ENCODE measurements at regions not wholly inside any gene's neighbourhood (a gene's known extent, or its start where the extent isn't known, plus 50 kb on each side); places are given as distances from the start of the nearest gene placed in this dataset.

- no peak overlapping the region for H3K9ac ChIP-seq (ENCODE audit: low read depth, low read length)
- peaks cover 7% of the 10 kb centered on the region for H3K4me1 ChIP-seq (ENCODE audit: insufficient read depth, low read length)
- no peaks in the 10 kb centered on the region for H3K36me3 ChIP-seq (ENCODE audit: insufficient read depth, low read length)
- no peaks in the 10 kb centered on the region for H3K9me3 ChIP-seq (ENCODE audit: control insufficient read depth, insufficient read depth, low read length)
Measured at GRCh38 chr1:165057956-165058355, 298.6 kb downstream of the LMX1A start.

- Histone ChIP-seq H3K9ac (ENCODE audit: low read depth, low read length) (no peak overlapping the region), H3K9me3 (ENCODE audit: control insufficient read depth, insufficient read depth, low read length) (no peaks in the 10 kb centered on the region), H3K4me1 (ENCODE audit: insufficient read depth, low read length) (peaks cover 12% of the 10 kb centered on the region), H3K36me3 (ENCODE audit: insufficient read depth, low read length) (no peaks in the 10 kb centered on the region)
Measured at GRCh38 chr1:165056914-165057313, 299.6 kb downstream of the LMX1A start.

GRCh38 chr1:165055581-165055980 lies 300.9 kb downstream of the LMX1A start:
- H3K36me3 ChIP-seq (ENCODE audit: insufficient read depth, low read length), result no peaks in the 10 kb centered on the region

DNA sequence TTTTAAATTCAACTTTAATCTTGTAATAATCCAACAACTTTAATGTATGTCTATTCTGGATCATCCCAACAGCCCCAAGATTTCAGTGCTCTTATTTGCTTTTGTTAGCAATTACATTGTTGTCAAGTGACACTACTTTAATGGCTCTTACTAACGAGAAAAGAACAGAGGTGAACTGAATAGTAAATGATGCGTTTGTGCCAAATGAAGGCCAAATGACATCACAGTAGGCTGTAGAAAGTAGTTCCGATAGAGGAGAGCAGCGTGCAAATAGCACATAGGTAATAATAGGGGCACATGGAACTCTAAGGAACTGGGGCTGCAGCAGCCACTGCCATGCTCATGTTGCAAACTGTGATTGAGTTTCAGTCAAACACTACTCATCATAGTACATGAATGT lies 301.9 kb downstream of the LMX1A start:
- no peak overlapping the region for H3K9ac ChIP-seq (ENCODE audit: low read depth, low read length)
- peaks cover 12% of the 10 kb centered on the region for H3K4me1 ChIP-seq (ENCODE audit: insufficient read depth, low read length)
- no peaks in the 10 kb centered on the region for H3K36me3 ChIP-seq (ENCODE audit: insufficient read depth, low read length)
- H3K9me3 ChIP-seq (ENCODE audit: control insufficient read depth, insufficient read depth, low read length), result no peaks in the 10 kb centered on the region

More at GRCh38 chr1:165055581-165055980, 300.9 kb downstream of the LMX1A start:
- no peak overlapping the region for H3K9ac ChIP-seq (ENCODE audit: low read depth, low read length)
- H3K9me3 ChIP-seq (ENCODE audit: control insufficient read depth, insufficient read depth, low read length), result no peaks in the 10 kb centered on the region
- H3K4me1 ChIP-seq (ENCODE audit: insufficient read depth, low read length), result peaks cover 12% of the 10 kb centered on the region

- H3K4me1 ChIP-seq (ENCODE audit: insufficient read depth, low read length), result peaks cover 14% of the 10 kb centered on the region
- H3K36me3 ChIP-seq (ENCODE audit: insufficient read depth, low read length), result no peaks in the 10 kb centered on the region
- H3K9me3 ChIP-seq (ENCODE audit: control insufficient read depth, insufficient read depth, low read length), result no peaks in the 10 kb centered on the region
- no peak overlapping the region for H3K9ac ChIP-seq (ENCODE audit: low read depth, low read length)
Measured at GRCh38 chr1:165053351-165053750, 303.2 kb downstream of the LMX1A start.

GRCh38 chr1:165052936-165053335 lies 303.6 kb downstream of the LMX1A start:
- Histone ChIP-seq H3K9ac (ENCODE audit: low read depth, low read length) (no peak overlapping the region), H3K4me1 (ENCODE audit: insufficient read depth, low read length) (peaks cover 18% of the 10 kb centered on the region), H3K9me3 (ENCODE audit: control insufficient read depth, insufficient read depth, low read length) (no peaks in the 10 kb centered on the region), H3K36me3 (ENCODE audit: insufficient read depth, low read length) (no peaks in the 10 kb centered on the region)

- H3K36me3 ChIP-seq (ENCODE audit: insufficient read depth, low read length), result no peaks in the 10 kb centered on the region
- peaks cover 23% of the 10 kb centered on the region for H3K4me1 ChIP-seq (ENCODE audit: insufficient read depth, low read length)
- H3K9ac ChIP-seq (ENCODE audit: low read depth, low read length), result no peak overlapping the region
- H3K9me3 ChIP-seq (ENCODE audit: control insufficient read depth, insufficient read depth, low read length), result no peaks in the 10 kb centered on the region
Measured at GRCh38 chr1:165052431-165052830, 304.1 kb downstream of the LMX1A start.

GRCh38 chr1:165050246-165050645 lies 306.3 kb downstream of the LMX1A start:
- Histone ChIP-seq H3K9ac (ENCODE audit: low read depth, low read length) (no peak overlapping the region), H3K9me3 (ENCODE audit: control insufficient read depth, insufficient read depth, low read length) (no peaks in the 10 kb centered on the region), H3K36me3 (ENCODE audit: insufficient read depth, low read length) (no peaks in the 10 kb centered on the region), H3K4me1 (ENCODE audit: insufficient read depth, low read length) (peaks cover 29% of the 10 kb centered on the region)

DNA sequence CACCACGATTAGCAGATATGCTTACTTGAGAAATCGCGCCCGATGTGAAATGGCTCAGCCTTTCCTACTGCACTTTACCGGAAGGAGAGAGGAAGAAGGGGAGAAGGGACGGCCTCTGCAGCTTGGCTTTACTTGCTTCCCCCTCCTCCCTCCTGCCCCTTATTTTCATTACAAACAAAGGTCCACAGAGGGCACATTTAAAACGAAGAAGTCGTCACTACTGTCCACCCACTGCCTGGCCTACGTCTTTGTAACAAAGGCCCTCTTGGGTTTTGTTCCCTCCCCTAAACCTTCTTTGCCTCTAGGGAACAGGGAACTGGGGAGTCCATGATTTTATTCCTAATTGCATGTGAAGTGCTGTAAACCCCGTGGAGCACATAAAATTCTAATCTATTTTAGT lies 308.5 kb downstream of the LMX1A start:
- H3K4me1 ChIP-seq (ENCODE audit: insufficient read depth, low read length), result peaks cover 23% of the 10 kb centered on the region
- H3K9me3 ChIP-seq (ENCODE audit: control insufficient read depth, insufficient read depth, low read length), result no peaks in the 10 kb centered on the region
- 0 out of 2 replicates have a peak overlapping the region, but pooled peaks have one; percentile 1 for H3K9ac ChIP-seq (ENCODE audit: low read depth, low read length)
- no peaks in the 10 kb centered on the region for H3K36me3 ChIP-seq (ENCODE audit: insufficient read depth, low read length)

DNA sequence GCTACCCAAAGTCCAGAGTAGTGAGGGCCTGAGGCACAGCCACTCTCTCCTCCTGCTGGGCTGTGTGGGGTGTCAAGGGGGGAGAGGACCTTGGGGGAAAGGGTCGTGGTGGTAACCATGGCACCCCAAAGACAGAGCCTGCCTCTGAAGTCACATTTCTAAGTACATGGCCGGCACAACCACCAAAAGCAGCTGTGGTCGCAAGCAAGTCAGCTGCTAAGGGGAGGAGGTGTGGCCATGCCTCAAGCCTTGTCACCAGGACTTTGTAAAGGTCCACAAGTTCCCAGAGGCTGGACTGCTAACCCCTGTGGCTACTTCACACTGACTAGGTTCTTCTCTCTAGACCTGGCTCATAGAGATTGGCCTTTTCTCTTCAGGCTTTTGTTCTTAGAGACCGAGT lies 310.6 kb downstream of the LMX1A start:
- Histone ChIP-seq H3K4me1 (ENCODE audit: insufficient read depth, low read length) (peaks cover 17% of the 10 kb centered on the region), H3K36me3 (ENCODE audit: insufficient read depth, low read length) (no peaks in the 10 kb centered on the region), H3K9ac (ENCODE audit: low read depth, low read length) (no peak overlapping the region), H3K9me3 (ENCODE audit: control insufficient read depth, insufficient read depth, low read length) (no peaks in the 10 kb centered on the region)

- no peak overlapping the region for H3K9ac ChIP-seq (ENCODE audit: low read depth, low read length)
- no peaks in the 10 kb centered on the region for H3K4me1 ChIP-seq (ENCODE audit: insufficient read depth, low read length)
- no peaks in the 10 kb centered on the region for H3K9me3 ChIP-seq (ENCODE audit: control insufficient read depth, insufficient read depth, low read length)
- H3K36me3 ChIP-seq (ENCODE audit: insufficient read depth, low read length), result no peaks in the 10 kb centered on the region
Measured at GRCh38 chr1:165040641-165041040, 315.9 kb downstream of the LMX1A start.

DNA sequence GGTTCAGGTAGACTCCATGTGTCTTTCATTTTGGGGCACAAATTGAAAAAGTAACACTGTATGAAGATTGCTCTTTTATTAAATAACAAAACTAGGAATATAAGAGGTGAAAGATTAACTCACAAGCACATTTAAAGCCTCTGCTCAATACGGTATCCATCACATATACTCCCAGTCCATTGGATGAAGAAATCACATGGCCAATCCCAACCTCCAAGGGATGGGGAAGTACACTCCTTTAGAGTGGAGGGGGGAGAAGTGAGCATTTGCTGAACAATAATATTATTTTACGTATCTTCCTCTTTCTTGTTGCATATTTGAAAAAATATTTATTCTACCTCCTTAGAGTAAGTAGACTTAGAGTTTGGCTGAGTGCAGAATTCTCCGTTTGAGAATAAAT lies 316.5 kb downstream of the LMX1A start:
- Histone ChIP-seq H3K9ac (ENCODE audit: low read depth, low read length) (no peak overlapping the region), H3K4me1 (ENCODE audit: insufficient read depth, low read length) (no peaks in the 10 kb centered on the region), H3K36me3 (ENCODE audit: insufficient read depth, low read length) (no peaks in the 10 kb centered on the region), H3K9me3 (ENCODE audit: control insufficient read depth, insufficient read depth, low read length) (no peaks in the 10 kb centered on the region)

DNA sequence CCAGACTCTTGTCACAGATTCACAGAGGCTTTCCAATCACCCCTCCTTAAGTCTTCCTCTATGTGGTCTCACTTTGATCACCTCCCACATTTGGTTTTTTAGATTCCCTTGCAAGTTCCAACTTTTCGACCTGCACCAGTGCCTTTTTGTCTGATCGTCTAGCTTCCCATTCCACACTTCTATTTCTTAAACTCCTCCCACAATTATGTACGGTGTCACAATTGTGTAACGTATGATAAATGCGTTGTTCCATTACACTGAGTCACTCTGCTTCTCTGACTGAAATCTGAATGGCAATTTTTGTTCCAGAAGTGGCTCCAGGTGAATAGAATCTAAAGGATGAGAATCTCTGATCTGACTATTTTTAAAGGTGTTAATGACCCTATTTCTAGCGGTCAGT lies 320.1 kb downstream of the LMX1A start:
- H3K9ac ChIP-seq (ENCODE audit: low read depth, low read length), result no peak overlapping the region

DNA sequence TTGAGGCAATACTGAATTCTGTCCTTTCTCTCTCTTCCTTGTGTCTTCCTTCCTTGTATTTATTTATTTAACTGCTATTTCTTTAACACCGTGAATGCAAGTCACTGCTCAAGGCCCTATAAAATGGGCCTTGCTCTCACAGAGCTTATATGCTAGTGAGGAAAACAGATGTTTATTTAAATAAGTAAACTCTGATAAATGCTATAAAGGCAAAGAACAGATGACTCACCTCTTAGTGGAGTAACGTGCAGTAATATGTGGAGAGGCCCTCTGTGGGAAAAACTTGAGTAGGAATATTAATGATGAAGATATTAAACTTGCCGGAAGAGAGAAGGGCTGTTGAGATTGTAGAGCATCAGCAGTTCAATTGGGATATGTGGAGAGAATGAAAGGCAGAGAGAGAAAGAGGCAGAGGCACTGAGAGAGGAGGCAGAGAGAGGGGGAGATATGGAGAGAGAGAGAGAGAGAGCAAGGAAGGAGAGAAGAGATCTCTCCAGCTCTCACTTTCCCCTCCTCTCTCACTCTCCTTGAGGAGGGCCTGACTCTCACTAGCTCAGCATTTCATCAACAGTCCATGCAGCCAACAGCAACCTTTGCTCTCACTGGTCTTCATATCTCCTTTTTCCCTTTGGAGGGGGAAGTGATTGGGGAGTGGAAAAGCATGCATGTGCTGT lies 322.2 kb downstream of the LMX1A start:
- Histone ChIP-seq H3K9me3 (ENCODE audit: control insufficient read depth, insufficient read depth, low read length) (no peaks in the 10 kb centered on the region), H3K4me1 (ENCODE audit: insufficient read depth, low read length) (no peaks in the 10 kb centered on the region), H3K36me3 (ENCODE audit: insufficient read depth, low read length) (no peaks in the 10 kb centered on the region), H3K9ac (ENCODE audit: low read depth, low read length) (no peak overlapping the region)

More for the DNA sequence above, 320.1 kb downstream of the LMX1A start:
- Histone ChIP-seq H3K4me1 (ENCODE audit: insufficient read depth, low read length) (no peaks in the 10 kb centered on the region), H3K9me3 (ENCODE audit: control insufficient read depth, insufficient read depth, low read length) (no peaks in the 10 kb centered on the region), H3K36me3 (ENCODE audit: insufficient read depth, low read length) (no peaks in the 10 kb centered on the region)

DNA sequence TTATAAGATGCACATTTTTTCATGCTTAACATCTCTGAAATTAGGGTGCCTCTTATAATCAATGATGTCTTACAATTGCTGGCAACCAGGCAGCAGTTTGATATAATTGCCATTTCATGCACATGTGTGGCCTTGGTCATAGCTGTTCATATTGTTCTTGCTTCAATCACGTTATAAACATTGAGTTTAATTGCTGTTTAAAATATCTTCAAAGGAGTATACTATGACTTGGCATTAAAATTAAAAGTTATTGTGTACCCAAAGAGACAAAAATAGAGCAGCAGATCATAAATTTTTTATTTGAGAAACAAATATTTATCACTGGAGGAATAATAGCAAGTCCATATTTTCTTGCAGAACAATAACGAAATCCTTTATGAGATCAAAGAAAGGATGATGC lies 325.5 kb downstream of the LMX1A start:
- Histone ChIP-seq H3K9ac (ENCODE audit: low read depth, low read length) (no peak overlapping the region), H3K36me3 (ENCODE audit: insufficient read depth, low read length) (no peaks in the 10 kb centered on the region), H3K4me1 (ENCODE audit: insufficient read depth, low read length) (no peaks in the 10 kb centered on the region), H3K9me3 (ENCODE audit: control insufficient read depth, insufficient read depth, low read length) (no peaks in the 10 kb centered on the region)
